Neural progenitor cell (in vitro differentiated cells): ENCODE measurements at regions not wholly inside any gene's neighbourhood (a gene's known extent, or its start where the extent isn't known, plus 50 kb on each side); places are given as distances from the start of the nearest gene placed in this dataset.
"Not testable (repeated sequence)": the region's sequence is repeated elsewhere in the genome, so short reads cannot be mapped to it uniquely, and the experiment has no call there.

ENCODE experiments used
- DNase-seq: peaks from one replicate; pipeline ENCODE4 v3.0.0-alpha.2; 2016; ENCODE audit warnings: low spot score
- H2AFZ ChIP-seq: fragments of 200-600 bp; sonication (generic); replicated peaks from 2 replicates; pipeline ENCODE4 v1.6.1; 2016; ENCODE audit warnings: antibody characterized with exemption
- H3F3A ChIP-seq: fragments of 200-600 bp; sonication (generic); 2 replicates; pipeline ENCODE4 v1.6.1; 2016; ENCODE audit warnings: antibody characterized with exemption, low read depth
- H3K27ac ChIP-seq: fragments of 200-600 bp; sonication (generic); 2 replicates; pipeline ENCODE4 v1.5.1; 2016; ENCODE audit warnings: mild to moderate bottlenecking
- H3K27me3 ChIP-seq: fragments of 200-600 bp; sonication (generic); 2 replicates; pipeline ENCODE4 v1.6.1; 2016; ENCODE audit warnings: mild to moderate bottlenecking, moderate library complexity
- H3K36me3 ChIP-seq: fragments of 200-600 bp; sonication (generic); 2 replicates; pipeline ENCODE4 v1.5.1; 2016
- H3K4me1 ChIP-seq: fragments of 200-600 bp; sonication (generic); 2 replicates; pipeline ENCODE4 v1.6.1; 2016; ENCODE audit warnings: mixed run types
- H3K4me2 ChIP-seq: fragments of 200-600 bp; sonication (generic); 2 replicates; pipeline ENCODE4 v1.6.1; 2016
- H3K4me3 ChIP-seq: fragments of 200-600 bp; sonication (generic); 2 replicates; pipeline ENCODE4 v1.5.1; 2016
- H3K79me2 ChIP-seq: fragments of 200-600 bp; sonication (generic); 2 replicates; pipeline ENCODE4 v1.6.1; 2016; ENCODE audit warnings: low read depth
- H3K9ac ChIP-seq: fragments of 200-600 bp; sonication (generic); 2 replicates; pipeline ENCODE4 v1.6.1; 2016
- H3K9me3 ChIP-seq: fragments of 200-600 bp; sonication (generic); 2 replicates; pipeline ENCODE4 v1.5.1; 2016; ENCODE audit warnings: low read depth
- H4K20me1 ChIP-seq: fragments of 200-600 bp; sonication (generic); 2 replicates; pipeline ENCODE4 v1.6.1; 2016; ENCODE audit warnings: low read depth
- H3K27ac Mint-ChIP-seq: 3 replicates; pipeline ENCODE4 v1.8.0; 2021; ENCODE audit warnings: mixed read lengths
- H3K27me3 Mint-ChIP-seq: 2 replicates; pipeline ENCODE4 v1.8.0; 2022; ENCODE audit warnings: low read depth, mild to moderate bottlenecking, inconsistent platforms, moderate library complexity, mixed read lengths; ENCODE audit not compliant: insufficient read depth
- H3K36me3 Mint-ChIP-seq: 3 replicates; pipeline ENCODE4 v1.8.0; 2021; ENCODE audit warnings: mixed read lengths
- H3K4me1 Mint-ChIP-seq: 3 replicates; pipeline ENCODE4 v1.8.0; 2021; ENCODE audit warnings: mixed read lengths
- H3K4me3 Mint-ChIP-seq: 3 replicates; pipeline ENCODE4 v1.8.0; 2021; ENCODE audit warnings: mild to moderate bottlenecking, moderate library complexity, mixed read lengths
- H3K9me3 Mint-ChIP-seq: 3 replicates; pipeline ENCODE4 v1.8.0; 2020; ENCODE audit warnings: mixed read lengths
- EZH2 ChIP-seq: fragments of 200-600 bp; sonication (generic); IDR thresholded peaks from 2 replicates; pipeline ENCODE4 v1.6.1; 2017; ENCODE audit warnings: antibody characterized with exemption, mild to moderate bottlenecking, moderate library complexity
- EZH2phosphoT487 ChIP-seq: fragments of 200-600 bp; sonication (generic); IDR thresholded peaks from 2 replicates; pipeline ENCODE4 v1.6.1; 2017; ENCODE audit warnings: antibody characterized with exemption
- TF ChIP-seq, protein P1 (sequence below): fragments of 200-600 bp; sonication (generic); IDR thresholded peaks from 2 replicates; pipeline ENCODE4 v1.5.1; 2017; ENCODE audit warnings: antibody characterized with exemption, mild to moderate bottlenecking

DNA sequence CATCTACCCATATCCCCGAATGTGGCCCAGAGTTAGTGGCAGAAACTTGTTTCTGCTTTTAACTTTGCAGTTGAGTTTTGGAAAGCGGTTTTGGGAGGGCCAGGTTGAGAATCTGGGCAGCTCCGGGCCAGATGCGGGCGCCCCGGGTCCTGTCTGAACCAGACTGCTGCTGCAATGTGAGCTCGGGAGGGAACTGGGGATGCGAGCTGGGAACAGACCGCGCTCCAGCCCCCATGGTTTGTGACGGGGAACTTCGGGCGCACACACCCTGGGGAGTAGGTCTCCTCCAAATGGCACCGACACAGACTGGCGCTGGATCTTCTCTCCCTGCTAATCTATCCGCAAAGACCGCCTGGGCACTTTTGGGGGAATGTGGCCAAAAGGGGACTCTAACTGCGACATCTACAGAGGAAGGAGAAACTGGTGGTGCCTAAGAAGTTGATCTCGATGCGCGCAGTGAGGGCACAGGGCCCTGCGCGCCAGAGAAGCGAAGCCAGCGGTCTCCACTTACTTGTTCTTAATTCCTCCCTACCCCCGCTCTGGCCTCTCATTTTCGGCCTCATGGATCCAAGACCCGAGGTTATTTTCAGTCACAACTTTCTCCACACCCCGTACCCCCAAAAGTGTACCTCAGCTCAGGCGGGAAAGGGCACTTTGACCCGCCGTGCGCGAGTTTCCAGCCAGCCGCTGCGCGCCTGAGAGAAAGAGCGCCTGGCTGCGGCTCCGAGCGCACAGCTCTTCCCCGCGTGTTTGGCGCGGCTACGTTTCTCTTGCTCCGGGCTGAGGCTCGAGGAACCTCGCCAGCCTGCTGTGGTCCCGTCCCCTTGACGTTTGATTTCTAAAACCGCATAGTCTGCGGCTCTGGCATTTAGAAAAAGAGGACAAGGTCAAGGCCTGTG lies 411.0 kb upstream of the ESRRG start:
- H3K9me3 Mint-ChIP-seq, result no peaks in the 10 kb centered on the region
- H3F3A ChIP-seq, result no peaks in the 10 kb centered on the region
- H3K27ac ChIP-seq, result no peak overlapping the region
- H3K4me3 Mint-ChIP-seq, result peak overlapping the region; percentile 92
- H3K27ac Mint-ChIP-seq, result no peak overlapping the region
- H3K4me1 Mint-ChIP-seq, result peaks cover 37% of the 10 kb centered on the region
- no peak overlapping the region for H3K9ac ChIP-seq
- peak overlapping the region; percentile 63 for H3K4me3 ChIP-seq
- peaks cover 100% of the 10 kb centered on the region for H3K27me3 ChIP-seq
- H4K20me1 ChIP-seq, result peaks cover 61% of the 10 kb centered on the region
- H3K27me3 Mint-ChIP-seq, result peaks cover 69% of the 10 kb centered on the region
- H2AFZ ChIP-seq, result peak overlapping the region; percentile 79
- H3K9me3 ChIP-seq, result no peaks in the 10 kb centered on the region
- H3K4me2 ChIP-seq, result peak overlapping the region; percentile 97
- no peaks in the 10 kb centered on the region for H3K36me3 Mint-ChIP-seq
- no peaks in the 10 kb centered on the region for H3K36me3 ChIP-seq
- no peaks in the 10 kb centered on the region for H3K79me2 ChIP-seq
- TF ChIP-seq, protein P1, sequence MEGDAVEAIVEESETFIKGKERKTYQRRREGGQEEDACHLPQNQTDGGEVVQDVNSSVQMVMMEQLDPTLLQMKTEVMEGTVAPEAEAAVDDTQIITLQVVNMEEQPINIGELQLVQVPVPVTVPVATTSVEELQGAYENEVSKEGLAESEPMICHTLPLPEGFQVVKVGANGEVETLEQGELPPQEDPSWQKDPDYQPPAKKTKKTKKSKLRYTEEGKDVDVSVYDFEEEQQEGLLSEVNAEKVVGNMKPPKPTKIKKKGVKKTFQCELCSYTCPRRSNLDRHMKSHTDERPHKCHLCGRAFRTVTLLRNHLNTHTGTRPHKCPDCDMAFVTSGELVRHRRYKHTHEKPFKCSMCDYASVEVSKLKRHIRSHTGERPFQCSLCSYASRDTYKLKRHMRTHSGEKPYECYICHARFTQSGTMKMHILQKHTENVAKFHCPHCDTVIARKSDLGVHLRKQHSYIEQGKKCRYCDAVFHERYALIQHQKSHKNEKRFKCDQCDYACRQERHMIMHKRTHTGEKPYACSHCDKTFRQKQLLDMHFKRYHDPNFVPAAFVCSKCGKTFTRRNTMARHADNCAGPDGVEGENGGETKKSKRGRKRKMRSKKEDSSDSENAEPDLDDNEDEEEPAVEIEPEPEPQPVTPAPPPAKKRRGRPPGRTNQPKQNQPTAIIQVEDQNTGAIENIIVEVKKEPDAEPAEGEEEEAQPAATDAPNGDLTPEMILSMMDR, result no peak
- TF ChIP-seq EZH2 (peak; percentile 90), EZH2phosphoT487 (peak; percentile 84)
- peaks cover 34% of the 10 kb centered on the region for H3K4me1 ChIP-seq
- peak; percentile 57 for DNase-seq

GRCh38 chr1:217133092-217133491 lies 409.9 kb upstream of the ESRRG start:
- Mint-ChIP-seq H3K9me3 (no peaks in the 10 kb centered on the region), H3K36me3 (no peaks in the 10 kb centered on the region), H3K27me3 (peaks cover 58% of the 10 kb centered on the region), H3K27ac (no peak overlapping the region), H3K4me3 (no peak overlapping the region), H3K4me1 (peaks cover 27% of the 10 kb centered on the region)
- TF ChIP-seq EZH2phosphoT487, result no peak
- no peak for TF ChIP-seq EZH2
- TF ChIP-seq, protein P1, result no peak
- H4K20me1 ChIP-seq, result peaks cover 51% of the 10 kb centered on the region
- no peaks in the 10 kb centered on the region for H3K79me2 ChIP-seq
- no peak overlapping the region for H2AFZ ChIP-seq
- no peaks in the 10 kb centered on the region for H3K9me3 ChIP-seq
- peaks cover 98% of the 10 kb centered on the region for H3K27me3 ChIP-seq
- no peak overlapping the region for H3K9ac ChIP-seq
- no peak overlapping the region for H3K4me2 ChIP-seq
- H3F3A ChIP-seq, result no peaks in the 10 kb centered on the region
- H3K4me1 ChIP-seq, result peaks cover 31% of the 10 kb centered on the region
- H3K27ac ChIP-seq, result no peak overlapping the region
- no peak overlapping the region for H3K4me3 ChIP-seq
- H3K36me3 ChIP-seq, result no peaks in the 10 kb centered on the region
- DNase-seq, result peak; percentile 15

- not testable (repeated sequence) for H3K27me3 Mint-ChIP-seq, H3K36me3 Mint-ChIP-seq, H3K27ac Mint-ChIP-seq
Observed at GRCh38 chr1:217123340-217123739, 400.1 kb upstream of the ESRRG start.

DNA sequence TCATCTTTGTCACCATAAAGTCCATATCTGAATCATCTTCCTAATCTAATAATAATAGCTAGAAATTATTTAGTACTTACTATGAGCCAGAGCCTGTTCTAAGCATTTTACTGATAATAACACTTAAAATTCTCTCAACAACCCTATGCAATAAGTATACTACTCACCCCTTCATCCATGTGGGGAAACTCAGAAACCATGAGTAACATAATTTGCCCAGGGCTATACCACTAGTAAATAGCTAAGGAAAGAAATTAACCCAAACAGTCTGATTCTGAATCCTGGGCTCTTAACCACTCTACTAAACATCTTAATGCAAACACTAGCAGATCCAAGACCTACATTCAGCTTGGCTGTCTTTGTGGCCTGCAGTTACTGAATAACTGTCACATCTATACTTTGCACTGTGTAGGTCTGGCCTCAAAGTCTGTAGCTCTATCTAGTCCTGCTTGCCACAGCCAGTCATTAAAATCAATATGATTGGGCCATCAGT lies 394.8 kb upstream of the ESRRG start:
- H3K27me3 ChIP-seq, result no peaks in the 10 kb centered on the region
- DNase-seq, result no peak
- no peaks in the 10 kb centered on the region for H3F3A ChIP-seq
- no peaks in the 10 kb centered on the region for H3K4me1 ChIP-seq
- TF ChIP-seq EZH2phosphoT487 (no peak), EZH2 (no peak)
- TF ChIP-seq, protein P1, result no peak
- no peak overlapping the region for H2AFZ ChIP-seq
- Mint-ChIP-seq H3K27ac (no peak overlapping the region), H3K27me3 (no peaks in the 10 kb centered on the region), H3K9me3 (no peaks in the 10 kb centered on the region), H3K4me1 (no peaks in the 10 kb centered on the region), H3K4me3 (no peak overlapping the region), H3K36me3 (no peaks in the 10 kb centered on the region)
- H3K4me2 ChIP-seq, result no peak overlapping the region
- H3K9me3 ChIP-seq, result no peaks in the 10 kb centered on the region
- H3K4me3 ChIP-seq, result no peak overlapping the region
- H3K79me2 ChIP-seq, result no peaks in the 10 kb centered on the region
- no peak overlapping the region for H3K9ac ChIP-seq
- H4K20me1 ChIP-seq, result no peaks in the 10 kb centered on the region
- no peak overlapping the region for H3K27ac ChIP-seq
- H3K36me3 ChIP-seq, result no peaks in the 10 kb centered on the region

More at GRCh38 chr1:217123340-217123739, 400.1 kb upstream of the ESRRG start:
- H3K4me1 Mint-ChIP-seq, H3K27me3 ChIP-seq, H3K27ac ChIP-seq, H3K4me3 ChIP-seq, DNase-seq, H3K79me2 ChIP-seq, H3F3A ChIP-seq, H3K9ac ChIP-seq, H3K36me3 ChIP-seq, H3K9me3 Mint-ChIP-seq, H3K4me3 Mint-ChIP-seq, H3K4me2 ChIP-seq, H4K20me1 ChIP-seq, H3K9me3 ChIP-seq, H2AFZ ChIP-seq, H3K4me1 ChIP-seq: not testable (repeated sequence)
